ENCODE measurements at regions not wholly inside any gene's neighbourhood (a gene's known extent, or its start where the extent isn't known, plus 50 kb on each side); places are given as distances from the start of the nearest gene placed in this dataset.

GRCh38 chr10:83880252-83880791, 259.0 kb upstream of the GHITM start:
- no peaks in the 10 kb centered on the region for H3K36me3 ChIP-seq
- DNase-seq: no peak
- H3K4me3 ChIP-seq (ENCODE audit: low read depth, low read length): no peak overlapping the region
- no peak overlapping the region for H3K27ac ChIP-seq
- no peaks in the 10 kb centered on the region for H3K27me3 ChIP-seq (ENCODE audit: insufficient read depth, low read depth, severe bottlenecking)
- H3K9me3 ChIP-seq (ENCODE audit: severe bottlenecking): no peaks in the 10 kb centered on the region
- TF ChIP-seq CTCF (IDR thresholded peaks at IDR 0.05; ENCODE audit: low read depth, low read length): no peak

GRCh38 chr10:83881661-83882060, 257.6 kb upstream of the GHITM start:
- no peak for TF ChIP-seq CTCF (IDR thresholded peaks at IDR 0.05; ENCODE audit: low read depth, low read length)
- Histone ChIP-seq H3K36me3 (no peaks in the 10 kb centered on the region), H3K4me3 (ENCODE audit: low read depth, low read length) (no peak overlapping the region), H3K27ac (no peak overlapping the region), H3K27me3 (ENCODE audit: insufficient read depth, low read depth, severe bottlenecking) (no peaks in the 10 kb centered on the region), H3K9me3 (ENCODE audit: severe bottlenecking) (no peaks in the 10 kb centered on the region)
- DNase-seq: peak; percentile 14

- no peak overlapping the region for H3K27ac ChIP-seq
- DNase-seq: no peak
- TF ChIP-seq CTCF (IDR thresholded peaks at IDR 0.05; ENCODE audit: low read depth, low read length): no peak
- no peak overlapping the region for H3K4me3 ChIP-seq (ENCODE audit: low read depth, low read length)
- no peaks in the 10 kb centered on the region for H3K9me3 ChIP-seq (ENCODE audit: severe bottlenecking)
- no peaks in the 10 kb centered on the region for H3K27me3 ChIP-seq (ENCODE audit: insufficient read depth, low read depth, severe bottlenecking)
- no peaks in the 10 kb centered on the region for H3K36me3 ChIP-seq
These were observed 252.4 kb upstream of the GHITM start for GRCh38 chr10:83886871-83887270.

GRCh38 chr10:83892737-83893136, 246.6 kb upstream of the GHITM start:
- Histone ChIP-seq H3K27me3 (ENCODE audit: insufficient read depth, low read depth, severe bottlenecking) (no peaks in the 10 kb centered on the region), H3K27ac (no peak overlapping the region), H3K4me3 (ENCODE audit: low read depth, low read length) (no peak overlapping the region), H3K36me3 (no peaks in the 10 kb centered on the region), H3K9me3 (ENCODE audit: severe bottlenecking) (no peaks in the 10 kb centered on the region)
- TF ChIP-seq CTCF (IDR thresholded peaks at IDR 0.05; ENCODE audit: low read depth, low read length): no peak
- DNase-seq: no peak

- Histone ChIP-seq H3K36me3 (no peaks in the 10 kb centered on the region), H3K9me3 (ENCODE audit: severe bottlenecking) (peaks cover 3% of the 10 kb centered on the region), H3K27me3 (ENCODE audit: insufficient read depth, low read depth, severe bottlenecking) (no peaks in the 10 kb centered on the region), H3K27ac (no peak overlapping the region), H3K4me3 (ENCODE audit: low read depth, low read length) (no peak overlapping the region)
- no peak for TF ChIP-seq CTCF (IDR thresholded peaks at IDR 0.05; ENCODE audit: low read depth, low read length)
- DNase-seq: no peak
These were observed 243.1 kb upstream of the GHITM start for GRCh38 chr10:83896219-83896618.

- no peak for TF ChIP-seq CTCF (IDR thresholded peaks at IDR 0.05; ENCODE audit: low read depth, low read length)
- no peak for DNase-seq
- Histone ChIP-seq H3K4me3 (ENCODE audit: low read depth, low read length) (no peak overlapping the region), H3K9me3 (ENCODE audit: severe bottlenecking) (peaks cover 3% of the 10 kb centered on the region), H3K27ac (no peak overlapping the region), H3K27me3 (ENCODE audit: insufficient read depth, low read depth, severe bottlenecking) (no peaks in the 10 kb centered on the region), H3K36me3 (no peaks in the 10 kb centered on the region)
These were observed 241.7 kb upstream of the GHITM start for GRCh38 chr10:83897626-83898025.
